H1 (cell line): ENCODE measurements at regions not wholly inside any gene's neighbourhood (a gene's known extent, or its start where the extent isn't known, plus 50 kb on each side); places are given as distances from the start of the nearest gene placed in this dataset.

Source experiments
- CTCF ChIA-PET: fragments of 300-600 bp; sonication (Branson Sonifier 250); formaldehyde crosslinking; loops from one replicate; lab custom pipeline; 2021; ENCODE audit not compliant: partially characterized antibody; lab: Charles Lee
- POLR2A ChIA-PET: fragments of 300-600 bp; sonication (Branson Sonifier 250); formaldehyde crosslinking; loops from one replicate; lab custom pipeline; 2021; ENCODE audit warnings: inconsistent platforms; ENCODE audit not compliant: partially characterized antibody; lab: Charles Lee
- DNase-seq, 2 experiments: peaks; one replicate each; pipeline versions ENCODE4 v3.0.0 to v3.0.0-alpha.2; 2010 to 2022; ENCODE audit warnings: low spot score in 2 of 2, low read depth in 1 of 2, mixed read lengths in 1 of 2
- FAIRE-seq: peaks from 2 replicates; lab custom pipeline; 2011; peaks lifted over from hg19 to GRCh38; lab: Jason Lieb, UNC
- H2AFZ ChIP-seq: 2 replicates; pipeline ENCODE4 v1.8.1; 2012; ENCODE audit warnings: low read length, inconsistent platforms
- H2AK5ac ChIP-seq: 2 replicates; pipeline ENCODE4 v1.6.1; 2013; ENCODE audit warnings: low read depth, low read length
- H2BK120ac ChIP-seq: replicated peaks from 2 replicates; pipeline ENCODE3; 2013; ENCODE audit warnings: low read depth, low read length, inconsistent platforms
- H2BK12ac ChIP-seq: 2 replicates; pipeline ENCODE4 v1.6.1; 2013; ENCODE audit warnings: low read depth, low read length
- H2BK15ac ChIP-seq: 2 replicates; pipeline ENCODE4 v1.6.1; 2013; ENCODE audit warnings: low read length
- H2BK20ac ChIP-seq: 2 replicates; pipeline ENCODE4 v1.6.1; 2013; ENCODE audit warnings: low read length
- H2BK5ac ChIP-seq: 2 replicates; pipeline ENCODE4 v1.6.1; 2013; ENCODE audit warnings: low read depth, low read length
- H3K14ac ChIP-seq: 2 replicates; pipeline ENCODE4 v1.6.1; 2013; ENCODE audit warnings: inconsistent platforms; ENCODE audit not compliant: insufficient read length
- H3K18ac ChIP-seq: 2 replicates; pipeline ENCODE4 v1.6.1; 2013; ENCODE audit warnings: low read length; ENCODE audit errors: extremely low read depth
- H3K23ac ChIP-seq: 2 replicates; pipeline ENCODE4 v1.6.1; 2013; ENCODE audit warnings: inconsistent platforms; ENCODE audit not compliant: insufficient read length
- H3K23me2 ChIP-seq: 2 replicates; pipeline ENCODE4 v1.6.1; 2013; ENCODE audit warnings: low read depth, low read length
- H3K27ac ChIP-seq: 2 replicates; pipeline ENCODE4 v1.6.1; 2011; ENCODE audit warnings: low read depth, low read length, inconsistent platforms
- H3K27me3 ChIP-seq, 4 experiments: replicated peaks in 1 of 4; 1 replicate in 1 of 4; 2 replicates in 3 of 4; pipeline versions ENCODE4 v1.6.1 to v1.8.1; 2011 to 2013; ENCODE audit warnings: low read length in 3 of 4, mild to moderate bottlenecking in 3 of 4, inconsistent platforms in 2 of 4, mixed read lengths in 2 of 4, moderate library complexity in 1 of 4; ENCODE audit not compliant: control insufficient read depth in 3 of 4, insufficient read depth in 3 of 4; ENCODE audit errors: extremely low read depth in 1 of 4
- H3K36me3 ChIP-seq, 4 experiments: 2 replicates each; pipeline versions ENCODE4 v1.6.1 to v1.8.1; 2011 to 2013; ENCODE audit warnings: mild to moderate bottlenecking in 4 of 4, low read length in 3 of 4, moderate library complexity in 2 of 4, control low read depth in 1 of 4, inconsistent platforms in 1 of 4; ENCODE audit not compliant: insufficient read depth in 4 of 4, control insufficient read depth in 2 of 4
- H3K4ac ChIP-seq: replicated peaks from 2 replicates; pipeline ENCODE3; 2013; ENCODE audit warnings: low read length, low read depth, mixed read lengths, inconsistent platforms; ENCODE audit not compliant: insufficient read length
- H3K4me1 ChIP-seq, 4 experiments: replicated peaks in 1 of 4; 1 replicate in 1 of 4; 2 replicates in 3 of 4; pipeline versions ENCODE4 v1.6.1 to v1.8.1; 2011 to 2013; ENCODE audit warnings: low read length in 3 of 4, inconsistent platforms in 2 of 4, mixed read lengths in 1 of 4; ENCODE audit not compliant: insufficient read depth in 4 of 4, control insufficient read depth in 3 of 4
- H3K4me2 ChIP-seq, 2 experiments: 2 replicates each; pipeline versions ENCODE4 v1.6.1 to v1.8.1; 2011 to 2013; ENCODE audit warnings: low read depth in 2 of 2, low read length in 2 of 2, control low read depth in 1 of 2, inconsistent platforms in 1 of 2, mild to moderate bottlenecking in 1 of 2; ENCODE audit not compliant: insufficient read depth in 1 of 2
- H3K4me3 ChIP-seq, 4 experiments: fragments of 200-600, 300-600 bp in 1 of 4; sonication (generic), shearing (Covaris generic), sonication (Bioruptor Twin) in 1 of 4; 2 replicates each; pipeline versions ENCODE4 v1.5.1 to v1.8.1; 2011 to 2016; ENCODE audit warnings: low read length in 4 of 4, low read depth in 3 of 4, control low read depth in 2 of 4, inconsistent platforms in 2 of 4, mild to moderate bottlenecking in 2 of 4, mixed read lengths in 1 of 4, moderate library complexity in 1 of 4; ENCODE audit not compliant: insufficient read depth in 2 of 4; ENCODE audit errors: extremely low read depth in 1 of 4
- H3K56ac ChIP-seq: replicated peaks from 2 replicates; pipeline ENCODE3; 2013; ENCODE audit warnings: low read depth, mild to moderate bottlenecking, mixed read lengths, low read length, inconsistent platforms; ENCODE audit not compliant: insufficient read length
- H3K79me1 ChIP-seq: 2 replicates; pipeline ENCODE4 v1.6.1; 2013; ENCODE audit warnings: low read depth, low read length, control low read depth
- H3K79me2 ChIP-seq, 2 experiments: 2 replicates each; pipeline versions ENCODE4 v1.6.1 to v1.8.1; 2012 to 2013; ENCODE audit warnings: low read length in 2 of 2, mild to moderate bottlenecking in 2 of 2, inconsistent platforms in 1 of 2; ENCODE audit not compliant: insufficient read depth in 2 of 2, control insufficient read depth in 1 of 2
- H3K9ac ChIP-seq, 4 experiments: replicated peaks in 1 of 4; 1 replicate in 1 of 4; 2 replicates in 3 of 4; pipeline versions ENCODE4 v1.6.1 to v1.8.1; 2011 to 2013; ENCODE audit warnings: low read depth in 3 of 4, low read length in 3 of 4, control low read depth in 2 of 4, mild to moderate bottlenecking in 2 of 4, moderate library complexity in 2 of 4, inconsistent platforms in 1 of 4; ENCODE audit errors: extremely low read depth in 1 of 4
- H3K9me3 ChIP-seq, 2 experiments: 2 replicates each; pipeline versions ENCODE4 v1.6.1 to v1.8.1; 2012 to 2013; ENCODE audit warnings: mild to moderate bottlenecking in 2 of 2, moderate library complexity in 2 of 2, control low read depth in 1 of 2, inconsistent platforms in 1 of 2, low read depth in 1 of 2, low read length in 1 of 2, mixed read lengths in 1 of 2; ENCODE audit not compliant: insufficient read depth in 2 of 2
- H4K20me1 ChIP-seq, 2 experiments: replicated peaks in 1 of 2; 2 replicates each; pipeline versions ENCODE3 to v1.8.1; 2011 to 2013; ENCODE audit warnings: inconsistent platforms in 2 of 2, low read length in 2 of 2, mild to moderate bottlenecking in 1 of 2; ENCODE audit not compliant: insufficient read depth in 2 of 2, control insufficient read depth in 1 of 2
- H4K5ac ChIP-seq: 2 replicates; pipeline ENCODE4 v1.6.1; 2013; ENCODE audit warnings: low read length, low read depth, mixed read lengths, inconsistent platforms; ENCODE audit not compliant: insufficient read length
- H4K8ac ChIP-seq: 2 replicates; pipeline ENCODE4 v1.8.0; 2013; ENCODE audit warnings: mild to moderate bottlenecking, moderate library complexity, low read length, inconsistent platforms; ENCODE audit not compliant: insufficient read depth; ENCODE audit errors: extremely low read depth
- H4K91ac ChIP-seq: replicated peaks from 2 replicates; pipeline ENCODE3; 2013; ENCODE audit warnings: low read length, mixed read lengths, inconsistent platforms; ENCODE audit not compliant: insufficient read length
- ASH2L ChIP-seq: fragments of 200-600, 300-600 bp; sonication (generic); IDR thresholded peaks from one replicate; pipeline ENCODE4 v1.7.1; 2017; ENCODE audit warnings: low read length
- BACH1 ChIP-seq: IDR thresholded peaks from 2 replicates; pipeline ENCODE4 v1.6.1; 2012; ENCODE audit warnings: low read length, improper control_type of control experiment
- CEBPB ChIP-seq: IDR thresholded peaks from 2 replicates; pipeline ENCODE4 v1.6.1; 2012; ENCODE audit warnings: low read depth, low read length
- CHD2 ChIP-seq: IDR thresholded peaks from 2 replicates; pipeline ENCODE4 v1.6.1; 2012; ENCODE audit warnings: low read length, improper control_type of control experiment
- EGR1 ChIP-seq: IDR thresholded peaks from 2 replicates; pipeline ENCODE4 v1.6.1; 2011; ENCODE audit warnings: low read depth, low read length, borderline replicate concordance
- FOSL1 ChIP-seq: IDR thresholded peaks from 2 replicates; pipeline ENCODE4 v1.6.1; 2011; ENCODE audit warnings: mild to moderate bottlenecking, low read depth, low read length, moderate library complexity; ENCODE audit not compliant: insufficient read depth
- HDAC2 ChIP-seq, 2 experiments: fragments of 300-600 bp in 1 of 2; sonication (generic) in 1 of 2; IDR thresholded peaks; 2 replicates each; pipeline ENCODE4 v1.6.1; 2011 to 2012; ENCODE audit warnings: low read depth in 2 of 2, low read length in 2 of 2, mild to moderate bottlenecking in 2 of 2, moderate library complexity in 2 of 2, borderline replicate concordance in 1 of 2, inconsistent platforms in 1 of 2
- KDM1A ChIP-seq: fragments of 200-600, 300-600 bp; sonication (generic); IDR thresholded peaks from 2 replicates; pipeline ENCODE4 v1.7.1; 2016; ENCODE audit warnings: mild to moderate bottlenecking, low read length, borderline replicate concordance
- NANOG ChIP-seq: IDR thresholded peaks from 2 replicates; pipeline ENCODE4 v1.6.1; 2011; ENCODE audit warnings: low read length, low read depth, mild to moderate bottlenecking, inconsistent platforms; ENCODE audit not compliant: insufficient read depth, poor library complexity, severe bottlenecking
- POLR2A ChIP-seq, 2 experiments: IDR thresholded peaks; 1 replicate in 1 of 2; 2 replicates in 1 of 2; pipeline ENCODE4 v1.6.1; 2011; ENCODE audit warnings: low read depth in 2 of 2, low read length in 2 of 2, mild to moderate bottlenecking in 2 of 2; ENCODE audit errors: control extremely low read depth in 1 of 2
- RNF2 ChIP-seq: fragments of 200-900, 300-1000 bp; sonication (generic); IDR thresholded peaks from 2 replicates; pipeline ENCODE4 v1.7.1; 2016; ENCODE audit warnings: borderline replicate concordance, low read depth, mild to moderate bottlenecking, antibody characterized with exemption, low read length; ENCODE audit not compliant: poor library complexity, severe bottlenecking; ENCODE audit errors: missing control alignments
- SUZ12 ChIP-seq: fragments of 200-600 bp; sonication (generic); IDR thresholded peaks from 2 replicates; pipeline ENCODE4 v1.6.1; 2012; ENCODE audit warnings: mild to moderate bottlenecking, inconsistent platforms, low read length, moderate library complexity, mixed read lengths
- ZNF274 ChIP-seq: IDR thresholded peaks from 2 replicates; pipeline ENCODE4 v1.7.0; 2012; ENCODE audit warnings: low read length, borderline replicate concordance; ENCODE audit errors: extremely low read depth
- WGBS, 2 experiments: shearing (Covaris generic) in 1 of 2; methylation state at CpG; one replicate each; pipeline versions ENCODE4 v1.1.6 to v1.1.7; 2013 to 2015; ENCODE audit warnings: low lambda C conversion rate in 2 of 2, mixed read lengths in 2 of 2, inconsistent platforms in 1 of 2, low coverage in 1 of 2, missing lambda C conversion rate in 1 of 2; ENCODE audit not compliant: insufficient replicate concordance in 2 of 2, insufficient coverage in 1 of 2, insufficient read length in 1 of 2; ENCODE audit errors: extremely low coverage in 1 of 2, missing lambda C conversion rate in 1 of 2; 5-methylcytosine and 5-hydroxymethylcytosine counted together

DNA sequence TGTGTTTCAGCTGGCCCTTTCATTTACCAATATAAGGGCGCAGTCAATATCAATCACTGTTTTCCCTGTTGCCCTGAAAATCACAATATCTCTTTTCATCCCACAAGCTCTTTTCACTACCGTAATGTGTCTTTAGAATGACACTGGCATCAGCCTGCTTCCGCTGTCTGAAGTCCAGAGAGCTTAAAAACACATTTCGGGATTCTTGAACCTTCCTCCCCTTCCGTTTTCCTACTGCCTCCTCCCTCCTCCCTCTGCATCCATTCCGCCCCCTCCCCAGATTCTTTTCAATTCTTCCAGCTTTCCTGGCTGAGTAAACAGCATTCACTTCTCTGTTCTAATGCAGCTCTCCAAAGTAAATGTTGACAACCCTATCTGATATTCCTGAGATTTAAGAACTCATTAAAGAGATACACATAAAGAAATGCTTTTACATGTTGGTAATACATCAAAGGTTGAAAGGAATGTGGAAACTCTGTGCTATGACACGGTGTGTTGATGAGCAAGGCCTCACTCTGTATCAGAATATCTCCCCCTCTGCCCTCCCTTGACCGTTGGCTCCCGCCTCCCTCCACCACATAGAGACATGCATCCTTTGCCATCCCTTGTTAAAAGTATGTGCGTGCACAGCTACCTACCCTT is 83.5 kb upstream of the SPRY1 start:
- Histone ChIP-seq H4K8ac (no peak overlapping the region), H2BK5ac (no peak overlapping the region), H2BK20ac (no peak overlapping the region), H2AK5ac (no peak overlapping the region), H3K36me3 (peaks cover 0 to 3% (median 1%) of the 10 kb centered on the region in 4 experiments; a peak in 3 of 8 replicates), H3K14ac (no peak overlapping the region), H2AFZ (no peak overlapping the region), H2BK12ac (no peak overlapping the region), H3K4ac (no peak overlapping the region), H4K5ac (no peak overlapping the region), H3K18ac (0 out of 2 replicates have a peak overlapping the region, but pooled peaks have one; percentile 22), H3K4me3 (no peak overlapping the region), H3K56ac (no peak overlapping the region), H3K9ac (no peak overlapping the region), H3K27me3 (no peaks in the 10 kb centered on the region), H3K27ac (no peak overlapping the region), H2BK120ac (no peak overlapping the region), H3K4me1 (peaks cover 0 to 6% (median under 1%) of the 10 kb centered on the region in 4 experiments; a peak in 1 of 7 replicates), H3K9me3 (peaks cover 0 to 4% of the 10 kb centered on the region in 2 experiments; a peak in 1 of 4 replicates), H3K4me2 (no peak overlapping the region), H4K20me1 (no peaks in the 10 kb centered on the region), H3K79me1 (no peaks in the 10 kb centered on the region), H4K91ac (no peak overlapping the region), H3K23me2 (no peaks in the 10 kb centered on the region), H3K23ac (no peak overlapping the region), H3K79me2 (no peaks in the 10 kb centered on the region), H2BK15ac (no peak overlapping the region)
- FAIRE-seq, result no peak
- CTCF ChIA-PET, result interaction anchor here (0.6 kb wide), 1 partner anchor 35 kb away, joined by 3 read pairs; no protein-coding TSS in a partner anchor
- DNase-seq, result no peak
- WGBS, 2 experiments, result 82% methylated on average over 10 of the region's 10 CpGs; no CpG with 5 or more reads in 1 of the 2 experiments
- TF ChIP-seq CEBPB (no peak), BACH1 (no peak), ZNF274 (no peak), RNF2 (no peak), EGR1 (no peak), KDM1A (no peak), ASH2L (no peak), CHD2 (no peak), FOSL1 (no peak), HDAC2 (IDR thresholded peaks at IDR 0.05; ENCODE audit: borderline replicate concordance in 1 of 2, low read depth in 2 of 2, low read length in 2 of 2) (no peak), NANOG (no peak), SUZ12 (no peak), POLR2A (IDR thresholded peaks at IDR 0.05; ENCODE audit: control extremely low read depth in 1 of 2, low read depth in 2 of 2, low read length in 2 of 2) (no peak)
- POLR2A ChIA-PET, result interaction anchor here (0.5 to 1.0 kb wide), 2 partner anchors 9 to 445 kb away, joined by 3 read pairs; no protein-coding TSS in a partner anchor
